Hepatocyte (in vitro differentiated cells): ENCODE measurements at regions not wholly inside any gene's neighbourhood (a gene's known extent, or its start where the extent isn't known, plus 50 kb on each side); places are given as distances from the start of the nearest gene placed in this dataset.

Experiments used
- EZH2 ChIP-seq: fragments of 200-600 bp; sonication (generic); IDR thresholded peaks from 2 replicates; pipeline ENCODE4 v1.6.1; 2016; ENCODE audit warnings: antibody characterized with exemption, mild to moderate bottlenecking, borderline replicate concordance
- EZH2phosphoT487 ChIP-seq: fragments of 200-600 bp; sonication (generic); IDR thresholded peaks from one replicate; pipeline ENCODE4 v1.6.1; 2018; ENCODE audit warnings: antibody characterized with exemption, mild to moderate bottlenecking, low read depth, moderate library complexity; ENCODE audit not compliant: unreplicated experiment, severe bottlenecking
- TF ChIP-seq, protein P1 (sequence below): fragments of 200-600 bp; sonication (generic); IDR thresholded peaks from 2 replicates; pipeline ENCODE4 v1.5.1; 2016; ENCODE audit warnings: antibody characterized with exemption, mild to moderate bottlenecking; ENCODE audit not compliant: poor library complexity

DNA sequence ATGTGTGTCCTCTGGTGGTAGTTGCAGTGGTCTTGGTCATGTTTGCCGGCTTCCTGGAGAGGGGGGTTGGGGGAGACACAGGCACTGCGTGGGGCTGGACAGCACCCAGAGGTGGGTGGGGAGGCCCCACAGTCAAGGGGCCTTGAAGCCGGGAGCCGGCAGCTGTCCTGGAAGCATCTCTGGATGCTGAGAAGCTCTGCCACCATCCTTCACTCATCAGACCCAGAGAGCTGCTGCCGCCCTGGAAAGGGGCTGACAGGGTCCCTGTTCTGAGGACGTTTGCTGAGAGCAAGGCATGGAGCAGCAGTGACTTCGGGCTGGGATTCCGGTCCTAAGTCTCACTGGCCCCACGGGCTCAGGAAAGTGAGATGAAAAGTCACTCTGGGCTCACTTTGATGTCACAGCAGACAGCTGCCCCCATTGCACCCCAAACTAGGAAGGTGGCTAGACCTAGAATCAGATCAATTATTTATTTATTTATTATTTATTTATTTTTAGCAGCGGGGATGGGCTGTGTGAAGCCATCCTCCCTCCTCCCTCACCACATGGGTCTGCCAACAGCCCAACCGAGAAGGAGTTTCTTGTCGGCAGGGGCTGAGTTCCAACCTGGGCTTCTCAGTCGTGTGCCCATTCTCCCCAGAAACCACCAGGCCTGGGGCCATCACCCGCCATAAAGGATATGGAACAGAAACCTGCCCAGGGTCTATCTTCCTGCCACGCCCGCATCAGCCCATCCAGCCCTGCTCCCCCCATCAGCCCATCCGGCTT lies 547.4 kb downstream of the PTPRU start:
- TF ChIP-seq, protein P1, sequence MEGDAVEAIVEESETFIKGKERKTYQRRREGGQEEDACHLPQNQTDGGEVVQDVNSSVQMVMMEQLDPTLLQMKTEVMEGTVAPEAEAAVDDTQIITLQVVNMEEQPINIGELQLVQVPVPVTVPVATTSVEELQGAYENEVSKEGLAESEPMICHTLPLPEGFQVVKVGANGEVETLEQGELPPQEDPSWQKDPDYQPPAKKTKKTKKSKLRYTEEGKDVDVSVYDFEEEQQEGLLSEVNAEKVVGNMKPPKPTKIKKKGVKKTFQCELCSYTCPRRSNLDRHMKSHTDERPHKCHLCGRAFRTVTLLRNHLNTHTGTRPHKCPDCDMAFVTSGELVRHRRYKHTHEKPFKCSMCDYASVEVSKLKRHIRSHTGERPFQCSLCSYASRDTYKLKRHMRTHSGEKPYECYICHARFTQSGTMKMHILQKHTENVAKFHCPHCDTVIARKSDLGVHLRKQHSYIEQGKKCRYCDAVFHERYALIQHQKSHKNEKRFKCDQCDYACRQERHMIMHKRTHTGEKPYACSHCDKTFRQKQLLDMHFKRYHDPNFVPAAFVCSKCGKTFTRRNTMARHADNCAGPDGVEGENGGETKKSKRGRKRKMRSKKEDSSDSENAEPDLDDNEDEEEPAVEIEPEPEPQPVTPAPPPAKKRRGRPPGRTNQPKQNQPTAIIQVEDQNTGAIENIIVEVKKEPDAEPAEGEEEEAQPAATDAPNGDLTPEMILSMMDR = no peak
- no peak for TF ChIP-seq EZH2
- TF ChIP-seq EZH2phosphoT487 = no peak
